Sigmoid colon (tissue), 4 donors: ENCODE measurements at regions not wholly inside any gene's neighbourhood (a gene's known extent, or its start where the extent isn't known, plus 50 kb on each side); places are given as distances from the start of the nearest gene placed in this dataset.

Source experiments
- EP300 ChIP-seq, 4 donors: sonication (generic); formaldehyde crosslinking; IDR thresholded peaks; one replicate each; pipeline ENCODE4 v1.6.1; 2017; ENCODE audit warnings: antibody characterized with exemption in 4 of 4
- POLR2A ChIP-seq, 2 donors: fragments of 450-650 bp; IDR thresholded peaks; one replicate each; pipeline ENCODE4 v1.6.1; 2016; ENCODE audit warnings: antibody characterized with exemption in 2 of 2, mild to moderate bottlenecking in 2 of 2, moderate library complexity in 2 of 2
- POLR2AphosphoS5 ChIP-seq, 4 donors: sonication (generic); formaldehyde crosslinking; IDR thresholded peaks; one replicate each; pipeline ENCODE4 v1.6.1; 2017; ENCODE audit warnings: antibody characterized with exemption in 4 of 4
- TF ChIP-seq, protein P1 (sequence below), 4 experiments: fragments of 450-650 bp in 3 of 4; fragments of 200-600 bp in 1 of 4; IDR thresholded peaks; one replicate each; pipeline ENCODE4 v1.5.1; 2016 to 2019; ENCODE audit warnings: antibody characterized with exemption in 4 of 4, mild to moderate bottlenecking in 3 of 4, moderate library complexity in 2 of 4

DNA sequence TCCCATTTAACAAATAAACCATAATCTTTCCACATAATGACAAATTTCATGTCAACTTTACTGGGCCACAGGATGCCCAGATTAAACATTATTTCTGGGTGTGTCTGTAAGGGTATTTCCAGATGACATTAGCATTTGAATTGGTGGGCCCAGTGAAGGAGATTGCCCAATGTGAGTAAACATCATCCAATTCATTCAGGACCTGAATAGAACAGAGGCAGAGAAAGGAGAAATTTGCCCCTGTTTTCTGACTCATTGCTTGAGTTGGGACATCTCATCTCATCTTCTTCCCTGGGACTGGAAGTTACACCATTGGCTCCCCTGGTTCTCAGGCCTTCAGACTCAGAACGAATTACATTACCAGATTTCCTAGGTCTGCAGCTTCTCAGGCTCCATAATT, 142.9 kb downstream of the TPBG start:
- TF ChIP-seq, protein P1, sequence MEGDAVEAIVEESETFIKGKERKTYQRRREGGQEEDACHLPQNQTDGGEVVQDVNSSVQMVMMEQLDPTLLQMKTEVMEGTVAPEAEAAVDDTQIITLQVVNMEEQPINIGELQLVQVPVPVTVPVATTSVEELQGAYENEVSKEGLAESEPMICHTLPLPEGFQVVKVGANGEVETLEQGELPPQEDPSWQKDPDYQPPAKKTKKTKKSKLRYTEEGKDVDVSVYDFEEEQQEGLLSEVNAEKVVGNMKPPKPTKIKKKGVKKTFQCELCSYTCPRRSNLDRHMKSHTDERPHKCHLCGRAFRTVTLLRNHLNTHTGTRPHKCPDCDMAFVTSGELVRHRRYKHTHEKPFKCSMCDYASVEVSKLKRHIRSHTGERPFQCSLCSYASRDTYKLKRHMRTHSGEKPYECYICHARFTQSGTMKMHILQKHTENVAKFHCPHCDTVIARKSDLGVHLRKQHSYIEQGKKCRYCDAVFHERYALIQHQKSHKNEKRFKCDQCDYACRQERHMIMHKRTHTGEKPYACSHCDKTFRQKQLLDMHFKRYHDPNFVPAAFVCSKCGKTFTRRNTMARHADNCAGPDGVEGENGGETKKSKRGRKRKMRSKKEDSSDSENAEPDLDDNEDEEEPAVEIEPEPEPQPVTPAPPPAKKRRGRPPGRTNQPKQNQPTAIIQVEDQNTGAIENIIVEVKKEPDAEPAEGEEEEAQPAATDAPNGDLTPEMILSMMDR (IDR thresholded peaks at IDR 0.05): no peak
- TF ChIP-seq POLR2A (IDR thresholded peaks at IDR 0.05) (no peak), POLR2AphosphoS5 (IDR thresholded peaks at IDR 0.05) (no peak), EP300 (IDR thresholded peaks at IDR 0.05) (no peak)
